NCI-H82 treated with DMSO at 0.1 percent for 48 hours (cell line): ENCODE measurements at regions not wholly inside any gene's neighbourhood (a gene's known extent, or its start where the extent isn't known, plus 50 kb on each side); places are given as distances from the start of the nearest gene placed in this dataset.
"Not testable (repeated sequence)": the region's sequence is repeated elsewhere in the genome, so short reads cannot be mapped to it uniquely, and the experiment has no call there.

ENCODE experiments used
- DNase-seq: peaks from one replicate; lab custom pipeline; 2025; ENCODE audit not compliant: unreplicated experiment; lab: John Stamatoyannopoulos, UW

GRCh38 chr3:27560484-27561056, 76.4 kb upstream of the SLC4A7 start:
- peak; percentile 0 for DNase-seq

GRCh38 chr3:27559835-27560234, 75.7 kb upstream of the SLC4A7 start:
- no peak for DNase-seq

DNA sequence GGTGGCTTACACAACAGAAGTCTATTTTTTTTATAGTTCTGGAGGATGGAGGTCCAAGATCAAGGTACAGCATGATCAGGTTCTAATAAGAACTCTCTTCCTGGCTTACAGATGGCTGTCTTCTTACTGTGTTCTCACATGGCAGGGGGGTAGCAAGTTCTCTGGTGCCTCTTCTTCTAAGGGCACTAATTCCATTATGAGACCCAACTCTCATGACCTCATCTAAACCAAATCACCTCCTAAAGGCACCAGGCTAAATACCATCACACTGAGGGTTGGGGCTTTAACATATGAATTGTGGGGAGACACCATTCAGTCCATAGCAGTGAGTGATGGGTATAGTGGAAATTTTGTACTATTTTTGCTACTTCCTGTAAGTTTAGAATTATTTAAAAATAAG, 75.2 kb upstream of the SLC4A7 start:
- DNase-seq, result no peak

- DNase-seq, result no peak
Observed at GRCh38 chr3:27557411-27557810, 73.2 kb upstream of the SLC4A7 start.

GRCh38 chr3:27556887-27557286, 72.7 kb upstream of the SLC4A7 start:
- no peak for DNase-seq

DNA sequence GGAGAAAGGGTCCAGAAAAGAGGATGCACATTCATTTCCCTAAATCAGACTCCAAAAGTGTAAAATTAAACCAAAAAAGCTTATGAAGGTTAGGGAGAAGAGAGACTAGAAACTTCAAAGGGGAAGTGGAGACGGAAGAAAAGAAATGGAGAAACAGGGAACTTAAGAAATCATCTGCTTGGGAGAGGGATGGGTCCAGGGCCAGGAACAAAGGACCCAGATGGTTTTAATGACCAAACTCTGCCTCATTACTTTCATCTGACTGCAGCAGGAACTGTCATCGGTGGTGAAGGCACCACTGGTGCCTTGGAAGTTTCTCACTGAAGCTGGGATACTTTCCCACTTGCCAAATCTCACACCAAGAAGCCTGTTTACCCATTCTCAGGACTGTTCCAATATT, 70.5 kb upstream of the SLC4A7 start:
- DNase-seq, result no peak

- DNase-seq, result no peak
Observed at GRCh38 chr3:27553886-27554540, 69.8 kb upstream of the SLC4A7 start.

DNA sequence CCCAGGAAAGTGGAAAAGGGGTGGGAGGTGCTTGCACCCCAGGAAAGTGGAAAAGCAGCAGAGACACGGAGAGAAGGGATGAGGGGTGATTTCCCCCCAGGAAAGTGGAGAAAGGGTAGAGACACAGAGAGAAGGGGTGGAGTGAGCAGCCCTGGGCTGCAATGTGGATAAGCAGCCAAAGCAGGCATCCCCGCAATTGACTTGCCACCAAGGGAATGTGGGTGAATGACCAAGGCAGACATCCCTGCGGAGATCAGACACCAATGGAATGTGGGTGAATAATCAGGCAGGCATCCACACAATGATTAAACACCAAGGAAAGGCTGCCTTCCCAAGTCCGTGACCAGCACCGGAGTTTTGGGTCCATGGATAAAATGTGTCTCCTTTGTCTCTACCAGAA, 68.5 kb upstream of the SLC4A7 start:
- not testable (repeated sequence) for DNase-seq

DNA sequence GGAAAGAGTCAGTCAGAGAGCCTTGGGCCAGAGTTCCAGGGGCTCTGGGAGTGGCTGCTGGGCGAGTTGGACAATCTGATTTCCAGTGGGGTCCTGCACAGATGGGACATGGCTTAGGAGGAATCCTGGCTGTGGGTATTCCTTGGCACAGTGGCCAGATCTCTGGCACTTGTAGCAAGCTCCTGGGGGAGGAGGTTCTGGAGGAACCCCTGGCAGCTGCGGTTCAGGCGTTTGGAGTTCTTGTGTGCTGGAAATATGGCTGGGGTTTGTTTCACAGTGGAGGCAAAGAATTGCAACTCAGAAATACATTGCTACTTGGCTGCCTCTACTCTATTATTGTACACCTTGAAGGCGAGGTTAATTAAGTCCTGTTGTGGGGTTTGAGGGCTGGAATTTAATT, 67.2 kb upstream of the SLC4A7 start:
- DNase-seq, result not testable (repeated sequence)

- no peak for DNase-seq
Observed at GRCh38 chr3:27545061-27545460, 60.9 kb upstream of the SLC4A7 start.

GRCh38 chr3:27544372-27544865, 60.2 kb upstream of the SLC4A7 start:
- no peak for DNase-seq

DNA sequence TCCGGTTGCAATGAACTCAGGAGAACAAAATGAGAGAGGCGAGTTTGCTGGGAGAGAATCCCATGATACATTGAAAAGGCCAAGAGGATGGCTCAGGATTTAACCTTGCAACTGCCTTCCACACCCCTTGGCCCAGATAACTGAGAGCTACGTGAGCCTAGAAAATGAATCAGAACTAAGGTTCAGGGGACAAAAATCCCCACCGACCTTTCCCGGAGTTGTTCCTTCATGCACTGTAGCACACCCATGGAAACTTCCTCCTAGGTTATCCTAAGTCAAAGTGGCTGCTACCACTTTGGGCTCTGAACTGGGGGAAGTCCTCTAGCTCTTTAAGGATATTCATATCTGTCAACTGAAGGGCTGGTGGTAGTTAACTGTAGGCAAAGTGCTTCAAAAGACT, 58.3 kb upstream of the SLC4A7 start:
- no peak for DNase-seq

DNA sequence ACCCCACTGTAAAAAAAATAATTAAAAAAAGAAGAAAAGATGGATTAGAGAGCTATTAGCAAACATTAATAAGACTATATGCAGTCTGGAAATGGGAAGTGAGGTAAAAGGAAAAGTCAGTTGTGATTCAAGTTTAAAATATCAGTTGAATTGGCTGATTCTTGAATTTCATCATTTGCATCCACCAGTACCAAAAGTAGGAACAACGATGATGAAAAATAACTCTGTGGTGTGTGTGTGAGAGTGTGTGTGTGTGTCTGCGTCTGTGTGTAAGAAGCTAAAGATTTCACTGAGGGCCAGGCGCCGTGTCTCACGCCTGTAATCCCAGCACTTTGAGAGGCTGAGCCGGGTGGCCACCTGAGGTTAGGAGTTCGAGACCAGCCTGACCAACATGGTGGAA, 56.0 kb upstream of the SLC4A7 start:
- no peak for DNase-seq

DNA sequence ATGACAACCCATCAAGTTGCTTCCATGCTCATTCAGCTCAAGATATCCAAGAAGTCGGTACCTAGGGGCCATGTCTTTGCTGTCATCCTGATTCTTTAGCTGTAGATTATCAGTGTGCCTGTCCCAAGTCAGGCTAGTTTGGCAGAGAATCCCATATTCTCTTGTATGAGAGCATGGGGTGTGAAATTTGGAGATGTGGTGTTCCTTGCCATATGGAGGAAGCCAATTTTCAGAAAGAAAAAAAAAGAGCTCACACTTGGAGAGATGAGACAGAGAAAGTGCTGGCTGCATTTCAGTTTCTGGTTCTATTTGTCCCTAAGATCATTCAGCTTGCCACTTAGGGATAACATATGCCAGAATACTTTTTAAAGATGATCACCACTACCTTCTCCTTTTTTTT, 52.3 kb upstream of the SLC4A7 start:
- DNase-seq, result no peak

DNA sequence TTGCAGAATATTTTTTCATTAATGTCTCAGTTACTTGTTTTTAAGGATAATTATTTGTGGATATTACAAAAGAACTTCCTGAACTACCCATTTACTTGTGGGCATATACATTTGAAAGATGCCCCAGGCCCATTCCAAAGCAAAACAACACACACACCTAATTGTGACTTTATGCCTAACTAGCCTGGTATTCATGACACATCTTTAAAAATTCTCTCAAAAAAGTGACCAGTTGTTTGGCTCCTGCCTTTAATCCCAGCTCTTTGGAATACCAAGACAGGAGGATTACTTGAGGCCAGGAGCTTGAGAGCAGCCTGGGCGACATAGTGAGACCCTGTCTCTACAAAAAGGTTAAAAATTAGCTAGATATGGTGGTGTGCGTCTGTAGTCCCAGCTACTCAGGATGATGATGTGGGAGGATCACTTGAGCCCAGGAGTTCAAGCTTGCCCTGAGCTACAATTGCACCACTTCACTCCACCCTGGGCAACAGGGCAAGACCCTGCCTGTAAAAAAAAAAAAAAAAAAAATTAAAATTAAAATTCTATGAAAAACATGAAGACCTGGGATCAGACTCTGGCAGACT, 51.7 kb upstream of the SLC4A7 start:
- no peak for DNase-seq

DNA sequence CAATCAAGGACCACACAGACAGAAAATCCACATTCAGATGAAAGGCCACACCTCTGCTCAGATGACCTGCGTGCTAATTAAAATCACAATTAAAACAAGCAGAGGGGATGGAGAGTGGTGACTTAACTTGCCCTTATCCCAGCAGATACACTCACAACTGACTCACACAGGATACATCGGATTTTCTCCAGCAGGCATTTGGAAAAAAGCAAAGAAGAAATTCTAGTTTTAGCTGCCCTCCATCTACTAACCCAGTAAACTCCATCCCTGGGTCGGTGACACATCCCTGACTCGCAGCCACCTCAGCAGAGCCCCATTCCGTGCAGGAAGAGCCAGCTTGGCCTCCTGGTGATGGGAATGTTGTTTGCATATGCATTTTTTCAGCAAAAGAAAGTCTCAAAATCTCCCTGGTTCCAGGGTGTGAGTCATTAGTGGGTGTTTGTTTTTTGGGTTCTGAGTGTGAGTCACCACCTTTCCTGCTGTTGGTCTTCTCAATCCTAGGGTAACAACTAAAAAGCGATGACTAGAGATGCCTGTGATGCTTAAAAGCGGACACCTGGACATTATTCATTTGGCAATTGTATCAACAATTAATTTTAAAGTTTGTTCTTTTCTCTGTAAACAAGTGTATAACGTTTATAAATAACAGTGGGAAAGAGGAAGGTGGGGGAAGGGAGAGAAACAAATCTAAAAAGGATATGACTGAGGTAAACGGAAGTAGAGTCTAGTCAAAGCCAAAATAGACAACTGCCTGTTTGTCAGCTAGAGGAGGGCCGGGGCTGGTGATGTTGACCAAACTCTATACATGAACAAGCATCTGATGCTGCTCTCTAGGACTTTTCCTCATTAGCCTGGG, 49.8 kb upstream of the SLC4A7 start:
- DNase-seq, result no peak
